ENCODE measurements at regions not wholly inside any gene's neighbourhood (a gene's known extent, or its start where the extent isn't known, plus 50 kb on each side); places are given as distances from the start of the nearest gene placed in this dataset.
"Not testable (repeated sequence)": the region's sequence is repeated elsewhere in the genome, so short reads cannot be mapped to it uniquely, and the experiment has no call there.

DNA sequence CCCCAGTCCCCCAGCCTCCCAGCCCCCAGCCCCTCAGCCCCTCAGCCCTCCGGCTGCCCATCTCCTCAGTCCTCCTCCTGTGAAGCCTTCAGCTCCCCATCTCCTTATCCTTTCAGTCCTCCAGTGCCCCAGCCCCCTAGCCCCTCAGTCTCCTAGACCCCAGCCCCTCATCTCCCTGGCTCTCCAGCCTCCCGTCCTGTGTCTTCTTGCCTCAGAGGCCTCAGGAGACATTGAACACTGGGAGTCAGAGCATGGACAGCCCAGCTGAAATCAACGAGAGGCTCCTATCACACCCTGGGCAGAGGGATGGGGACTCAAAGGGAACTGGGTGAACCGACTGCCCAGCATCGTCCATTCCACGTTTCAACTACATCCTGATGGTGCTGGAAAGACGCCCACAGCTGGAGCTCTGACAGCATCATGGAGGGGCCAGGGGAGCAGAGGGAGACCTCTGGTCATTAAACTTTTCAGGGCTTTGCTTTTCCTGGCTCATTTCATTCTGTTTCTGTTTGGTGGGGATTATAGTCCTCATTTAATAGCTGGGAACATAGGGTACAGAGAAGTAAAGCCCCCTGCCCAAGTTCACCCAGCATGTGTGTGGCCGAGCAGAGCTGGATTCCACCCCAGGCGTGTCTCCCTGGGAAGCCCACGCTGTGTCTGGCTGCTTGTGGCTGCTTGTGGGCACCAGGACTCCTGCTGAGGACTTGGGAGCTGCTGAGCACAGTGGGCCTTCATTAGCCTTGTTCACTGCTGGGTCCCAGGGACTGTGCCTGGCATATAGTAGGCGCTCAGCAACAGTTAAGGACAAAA lies 396.7 kb downstream of the PTPRU start:
- no peak for DNase-seq

DNA sequence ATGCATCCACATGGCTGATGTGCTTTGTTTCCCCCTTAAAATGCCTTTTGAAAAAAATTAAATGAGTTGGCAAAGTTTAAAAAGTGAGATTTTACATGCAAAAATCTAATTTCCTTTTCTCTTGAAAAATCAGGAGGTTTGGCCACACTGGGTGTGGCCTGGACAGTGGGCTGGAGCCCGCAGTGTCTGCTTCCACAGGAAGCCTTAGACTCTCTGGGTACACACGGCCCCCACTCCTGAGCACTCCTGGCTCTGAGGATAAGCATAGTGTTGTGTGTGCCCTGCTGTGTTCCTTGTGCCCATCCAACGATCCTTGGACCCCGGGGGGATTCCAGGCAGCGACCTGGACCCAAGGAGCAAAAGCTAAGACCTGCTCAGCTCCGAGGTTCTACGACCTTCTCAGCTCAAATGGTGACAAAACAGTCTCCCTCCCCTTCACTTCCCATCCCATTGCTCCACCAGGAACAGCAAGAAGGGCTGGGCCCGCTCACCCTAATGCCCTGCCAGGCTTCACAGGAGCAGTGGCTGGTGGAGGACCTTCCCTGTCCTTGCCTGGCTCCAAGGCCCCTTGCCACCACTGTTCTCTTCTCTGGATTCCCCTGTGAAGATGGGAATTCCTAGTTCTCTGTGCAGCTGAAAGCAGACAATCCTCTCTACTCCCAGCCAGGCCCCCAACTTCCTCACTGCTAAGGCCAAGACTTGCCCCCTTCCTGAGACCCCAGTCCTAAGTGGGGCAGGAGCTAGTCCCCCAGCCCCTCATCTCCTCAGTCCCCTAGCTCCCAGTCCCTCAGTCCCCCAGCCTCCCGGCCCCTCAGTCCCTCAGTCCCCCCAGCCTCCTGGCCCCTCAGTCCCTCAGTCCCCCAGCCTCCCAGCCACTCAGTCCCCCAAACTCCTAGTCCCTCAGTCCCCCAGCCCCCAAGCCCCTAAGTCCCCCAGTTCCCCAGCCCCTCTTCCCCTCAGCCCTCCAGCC lies 395.8 kb downstream of the PTPRU start:
- no peak for DNase-seq

DNA sequence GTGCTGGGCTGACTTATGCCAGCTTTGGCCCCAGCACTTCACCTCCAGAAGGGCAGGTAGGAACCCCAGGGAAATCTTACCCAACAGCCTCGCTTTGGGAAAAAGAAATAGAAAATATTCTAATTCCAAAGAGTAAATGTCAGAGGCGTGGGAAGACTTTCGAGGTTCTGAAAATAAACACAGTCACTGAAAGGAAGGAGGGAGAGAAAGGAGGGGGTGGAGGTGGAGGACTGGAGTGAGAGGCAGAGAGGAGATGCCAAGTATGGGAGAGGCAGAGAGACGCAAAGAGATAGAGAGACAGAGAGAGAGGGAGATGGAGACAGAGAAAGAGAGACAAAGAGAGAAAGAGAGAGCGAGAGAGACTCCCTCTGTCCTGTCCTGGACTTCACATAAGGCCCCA lies 395.0 kb downstream of the PTPRU start:
- no peak for DNase-seq

DNA sequence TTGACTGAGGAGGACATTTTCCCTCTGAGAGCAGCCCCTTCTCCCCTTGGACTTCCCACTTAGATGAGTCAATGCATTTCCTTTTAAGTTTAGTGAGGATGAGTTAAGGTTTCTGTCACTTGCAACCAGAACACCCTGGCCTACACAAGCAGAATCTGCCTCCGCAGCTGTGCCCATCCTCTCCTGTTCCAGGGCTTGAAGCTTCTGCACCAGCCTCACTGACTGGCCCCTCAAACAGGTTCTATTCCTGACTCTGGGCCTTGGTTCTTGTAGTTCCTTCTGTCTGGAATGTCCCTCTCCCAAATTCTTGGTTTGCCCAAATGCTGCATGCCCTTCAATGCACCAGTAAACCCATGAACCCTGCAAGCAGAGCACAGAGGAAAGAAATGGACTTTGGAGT lies 394.4 kb downstream of the PTPRU start:
- no peak for DNase-seq

DNA sequence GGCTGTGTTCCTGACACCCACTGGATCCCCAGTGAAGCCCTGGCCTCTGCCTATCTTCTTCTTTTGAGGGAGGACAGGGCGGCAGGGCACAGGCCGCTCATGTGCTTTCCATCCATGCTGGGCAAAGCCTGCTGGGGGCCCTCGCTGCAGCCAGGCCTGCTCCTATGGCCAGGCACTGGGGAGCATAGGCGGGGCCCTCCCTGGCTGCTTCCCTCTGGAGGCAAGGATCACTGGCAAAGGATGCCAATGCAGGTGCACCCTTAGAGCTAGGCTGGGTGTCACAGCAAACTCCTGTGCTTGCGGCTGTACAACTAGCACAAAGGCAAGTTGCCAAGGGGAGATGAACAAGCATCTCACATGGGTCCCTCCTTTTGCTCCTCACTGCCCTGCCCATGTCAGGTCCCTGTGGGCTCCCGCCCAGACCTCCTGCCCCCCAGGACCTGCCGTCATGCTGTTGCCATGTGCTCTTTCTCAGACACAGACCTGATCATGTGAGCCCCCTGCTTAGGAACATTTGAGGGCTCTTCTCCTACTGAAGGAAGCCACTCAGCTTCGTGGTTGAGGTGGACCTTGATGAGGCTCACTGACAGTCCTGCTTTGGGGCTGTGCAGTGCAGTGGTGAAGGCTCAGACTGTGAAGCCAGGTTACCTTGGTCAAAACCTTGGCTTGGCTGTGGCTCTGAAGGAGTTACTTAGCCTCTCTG lies 393.6 kb downstream of the PTPRU start:
- DNase-seq, result no peak

DNA sequence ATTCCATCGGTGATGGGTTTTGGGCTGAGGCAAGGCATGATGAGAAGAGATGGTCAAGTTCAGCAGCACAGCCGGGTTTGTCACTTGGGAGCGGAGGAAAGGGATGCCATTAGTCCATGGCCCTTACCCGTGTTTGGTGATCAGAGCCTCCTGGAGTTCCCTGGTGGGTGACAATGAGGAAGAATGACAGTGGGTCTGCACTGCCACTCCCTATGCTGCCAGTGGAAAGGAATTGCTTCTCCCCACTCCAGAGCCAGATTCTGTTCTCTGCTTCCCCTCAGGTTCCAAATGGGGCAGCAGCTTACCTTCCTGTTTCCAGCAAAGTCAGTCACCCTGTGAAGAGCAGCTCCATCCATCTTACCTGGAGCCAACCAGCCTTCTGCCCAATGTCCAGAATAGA lies 393.1 kb downstream of the PTPRU start:
- no peak for DNase-seq

DNA sequence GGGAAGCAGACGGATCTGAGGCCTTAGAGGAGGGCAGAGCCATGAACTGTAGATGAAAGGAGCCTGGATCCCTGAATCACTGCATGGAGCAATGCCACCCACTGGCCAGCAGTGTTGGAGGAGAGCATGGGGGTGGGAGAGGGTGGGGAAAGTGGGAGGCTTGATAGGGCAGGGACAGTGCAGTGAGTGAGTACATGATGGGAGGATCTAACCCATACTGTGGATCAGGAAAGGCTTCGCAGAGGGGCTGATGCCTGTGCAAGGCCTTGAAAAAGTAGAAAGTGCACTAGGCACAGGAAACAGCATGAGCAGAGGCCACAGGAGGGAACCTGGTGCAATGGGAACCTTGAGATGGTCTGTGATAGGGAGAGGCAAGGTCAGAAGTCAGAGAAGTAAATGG lies 391.9 kb downstream of the PTPRU start:
- DNase-seq, result no peak

DNA sequence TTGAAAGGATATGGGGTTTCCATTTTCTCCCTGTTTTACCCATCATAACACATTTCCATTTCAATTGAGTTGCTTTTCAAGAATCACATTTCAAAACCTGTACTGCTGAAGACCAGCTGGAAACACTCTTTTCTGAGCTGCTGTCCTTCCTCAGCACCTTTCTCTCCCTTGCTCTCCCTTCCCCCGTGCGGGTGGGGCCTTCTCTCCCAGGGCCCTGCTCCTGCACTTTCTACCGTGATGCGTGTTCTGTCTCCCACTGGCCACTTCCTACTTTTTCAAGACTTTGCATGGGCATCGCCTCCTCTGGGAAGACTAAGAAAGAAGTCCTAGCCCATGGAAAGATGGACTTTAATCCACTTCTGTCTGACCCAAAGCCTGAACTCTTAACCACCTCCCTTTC lies 390.4 kb downstream of the PTPRU start:
- no peak for DNase-seq

DNA sequence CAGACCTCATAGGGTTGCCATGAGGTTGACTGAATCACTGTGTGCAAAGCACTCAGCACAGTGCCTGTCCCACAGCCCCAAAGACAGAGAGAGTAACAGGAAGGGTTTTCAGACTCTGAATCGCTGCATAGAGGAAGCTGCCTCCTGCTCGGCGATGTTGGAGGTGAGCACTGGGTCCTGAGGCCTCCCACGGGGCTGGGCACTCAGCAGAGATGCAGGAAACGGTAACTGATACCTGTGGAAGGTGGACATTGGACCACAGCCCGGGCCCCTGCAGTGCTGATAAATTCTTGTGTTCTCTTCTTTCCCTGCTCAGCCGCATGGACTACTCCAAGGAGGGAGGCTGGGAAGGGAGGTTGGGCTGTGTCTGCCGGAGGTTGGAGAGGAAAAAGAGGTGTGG lies 389.7 kb downstream of the PTPRU start:
- no peak for DNase-seq

DNA sequence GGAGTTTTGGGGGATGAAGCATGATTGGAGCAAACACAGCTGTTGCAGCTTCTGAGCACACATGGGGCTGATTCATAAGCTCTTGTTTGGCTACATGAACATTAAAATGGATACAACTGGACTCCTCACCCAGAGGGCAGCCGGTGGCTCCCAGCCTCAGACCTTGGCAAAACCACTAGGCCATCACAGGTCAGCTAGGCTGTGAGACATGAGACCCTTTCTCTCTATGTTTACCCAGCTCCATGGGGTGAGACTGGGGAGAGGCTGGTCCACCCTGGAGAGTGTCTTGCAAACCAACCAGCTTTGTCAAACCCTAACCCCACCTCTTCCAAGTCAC lies 388.7 kb downstream of the PTPRU start:
- no peak for DNase-seq

DNA sequence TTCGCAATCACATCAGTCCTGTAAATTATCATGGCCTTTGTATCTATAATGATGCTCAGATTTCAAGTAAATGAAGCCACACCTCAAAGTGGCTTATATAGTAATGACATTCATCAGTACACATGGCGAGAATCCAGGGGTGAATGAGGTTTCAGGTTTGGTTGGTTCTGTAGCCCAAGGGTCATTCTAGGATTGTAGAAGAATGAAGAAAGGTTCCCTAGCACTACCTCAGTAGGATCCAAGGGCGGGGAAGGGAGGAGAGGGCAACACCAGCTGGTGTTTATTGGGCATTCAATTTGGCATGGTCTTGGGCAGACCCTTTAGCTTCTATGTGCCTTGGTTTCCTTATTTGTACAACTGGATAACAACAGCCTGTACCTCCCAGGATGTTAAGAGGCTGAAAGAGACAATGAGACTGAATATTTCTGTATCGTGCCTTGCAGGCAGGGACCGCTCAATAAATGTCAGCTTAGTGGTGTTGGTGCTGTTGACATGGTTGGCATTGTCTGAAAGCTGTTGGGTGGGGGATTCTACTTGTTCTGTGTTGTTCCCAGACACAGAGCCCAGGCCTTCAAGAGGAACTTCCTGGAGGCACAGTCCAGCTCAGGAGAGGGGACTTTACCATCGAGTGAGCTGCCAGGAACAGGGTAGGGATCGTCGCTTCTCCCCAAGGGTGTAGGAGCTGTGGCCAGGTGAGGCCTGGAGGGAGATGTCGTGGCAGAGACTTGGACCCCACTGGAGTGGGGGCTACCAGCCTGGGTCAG lies 388.2 kb downstream of the PTPRU start:
- no peak for DNase-seq

DNA sequence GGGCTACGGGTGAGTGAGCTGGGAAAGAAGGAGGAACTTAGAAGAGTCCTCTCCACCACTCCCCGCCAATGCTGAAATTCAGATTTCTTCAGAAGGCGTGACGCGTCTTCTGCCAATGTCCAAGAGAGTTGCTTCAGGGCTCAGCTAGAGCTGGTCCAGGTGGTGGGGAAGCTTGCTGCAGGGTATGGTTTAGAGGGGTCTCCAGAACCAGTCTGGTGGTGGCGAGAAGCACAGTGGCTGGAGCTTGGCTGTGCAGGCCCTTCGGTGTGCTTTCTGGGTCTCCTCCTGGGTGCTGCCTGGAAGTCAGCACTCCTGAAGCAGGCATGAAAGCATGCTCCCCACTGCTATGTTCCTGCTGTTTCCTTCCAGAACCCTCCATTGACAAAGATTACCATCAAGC lies 387.2 kb downstream of the PTPRU start:
- no peak for DNase-seq

DNA sequence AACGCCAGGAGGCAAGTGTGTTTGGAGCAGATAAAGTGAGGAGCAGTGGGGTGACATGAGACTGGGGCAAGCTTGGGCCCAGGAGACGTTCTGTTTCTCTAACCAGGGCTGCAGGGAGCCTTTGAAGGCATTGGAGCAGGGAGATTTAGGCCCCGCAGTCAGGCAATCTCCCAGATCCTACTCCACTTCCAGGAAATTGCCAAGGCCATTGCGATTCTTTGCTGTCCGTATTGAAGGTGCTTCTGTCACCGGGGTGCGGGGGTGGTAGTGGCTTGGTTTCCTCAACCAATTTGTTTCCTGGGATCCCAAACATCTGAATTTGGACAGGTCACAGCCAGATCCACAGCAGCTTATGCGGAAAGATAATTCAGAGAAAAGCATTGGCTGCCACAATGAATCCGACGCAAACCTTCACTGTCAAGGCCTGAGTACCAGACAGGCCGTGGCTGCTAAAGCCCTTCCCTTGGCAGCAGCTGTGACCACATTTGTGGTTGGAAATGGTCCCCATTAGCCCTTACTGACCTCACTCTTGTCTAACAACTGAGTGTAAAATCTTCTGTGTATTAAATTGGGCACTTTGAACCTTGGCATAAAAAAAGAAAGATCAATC lies 385.6 kb downstream of the PTPRU start:
- no peak for DNase-seq

DNA sequence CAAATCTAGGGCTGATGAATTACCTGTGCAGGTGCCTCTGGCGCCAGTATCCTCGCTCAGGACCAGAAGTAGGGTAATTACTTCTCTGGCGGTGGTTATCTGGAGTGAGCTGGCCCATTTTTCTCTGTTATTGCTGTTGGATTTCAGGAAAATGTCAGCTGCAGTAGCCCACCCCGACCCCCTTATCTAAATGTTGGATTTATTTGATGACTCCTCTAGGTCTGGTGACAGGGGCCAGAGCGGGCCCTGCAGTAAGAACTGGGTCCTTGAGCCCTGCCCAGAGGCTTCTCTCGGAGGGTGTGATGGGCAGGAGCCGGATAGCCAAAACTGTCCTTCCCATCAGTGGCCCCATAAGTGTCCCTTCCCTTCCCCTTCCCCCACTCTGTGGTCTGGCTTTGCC lies 384.3 kb downstream of the PTPRU start:
- no peak for DNase-seq

DNA sequence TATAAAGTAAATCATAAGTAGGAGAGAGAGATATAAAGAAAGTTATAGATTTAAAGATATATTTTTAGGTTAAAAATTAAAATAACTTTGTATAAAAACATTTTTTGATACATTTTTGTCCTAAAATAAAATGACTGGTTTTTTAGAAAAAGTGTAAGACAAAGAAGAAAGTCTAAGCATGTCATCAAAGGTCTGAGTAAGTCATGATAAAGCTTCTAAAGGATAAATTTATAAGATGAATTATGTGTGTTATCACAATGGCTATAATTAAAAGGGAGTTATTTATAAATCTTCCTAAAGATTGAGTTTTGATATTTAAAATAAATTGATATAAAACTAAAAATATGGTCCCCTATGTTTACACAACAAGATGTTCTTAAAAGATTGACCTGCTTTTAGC lies 370.9 kb downstream of the PTPRU start:
- no peak for DNase-seq

DNA sequence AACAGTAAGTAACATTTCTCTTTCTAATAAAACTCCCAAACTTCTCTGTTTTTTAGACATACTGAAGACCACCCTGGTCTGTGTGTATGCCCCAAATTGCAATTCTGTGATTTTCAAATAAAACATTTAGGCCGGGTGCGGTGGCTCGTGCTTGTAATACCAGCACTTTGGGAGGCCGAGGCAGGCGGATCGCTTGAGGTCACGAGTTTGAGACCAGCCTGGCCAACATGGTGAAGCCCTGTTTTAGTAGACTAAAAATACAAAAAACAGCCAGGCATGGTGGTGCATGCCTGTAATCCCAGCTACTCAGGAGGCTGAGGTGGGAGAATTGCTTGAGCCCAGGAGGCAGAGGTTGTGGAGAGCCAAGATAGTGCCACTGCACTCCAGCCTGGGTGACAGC lies 368.5 kb downstream of the PTPRU start:
- DNase-seq, result not testable (repeated sequence)

DNA sequence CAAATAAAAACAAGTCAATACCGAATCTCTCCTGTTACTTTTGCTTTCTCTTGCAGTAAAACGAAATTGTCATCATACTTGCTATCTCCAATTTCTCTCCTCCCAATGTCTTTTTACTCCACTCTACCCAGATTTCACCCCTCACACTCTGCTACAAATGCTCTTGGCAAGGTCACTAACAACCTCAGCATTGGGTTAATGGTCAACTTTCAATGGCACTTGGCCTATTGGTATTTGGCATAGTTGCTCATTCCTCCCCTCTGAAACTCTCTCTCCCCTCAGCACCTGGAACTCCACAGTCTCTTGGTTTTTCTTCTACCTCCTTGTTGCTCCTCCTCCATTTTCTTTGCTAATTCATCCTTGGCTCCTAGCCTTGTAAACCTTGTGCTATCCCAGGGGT lies 367.3 kb downstream of the PTPRU start:
- no peak for DNase-seq

DNA sequence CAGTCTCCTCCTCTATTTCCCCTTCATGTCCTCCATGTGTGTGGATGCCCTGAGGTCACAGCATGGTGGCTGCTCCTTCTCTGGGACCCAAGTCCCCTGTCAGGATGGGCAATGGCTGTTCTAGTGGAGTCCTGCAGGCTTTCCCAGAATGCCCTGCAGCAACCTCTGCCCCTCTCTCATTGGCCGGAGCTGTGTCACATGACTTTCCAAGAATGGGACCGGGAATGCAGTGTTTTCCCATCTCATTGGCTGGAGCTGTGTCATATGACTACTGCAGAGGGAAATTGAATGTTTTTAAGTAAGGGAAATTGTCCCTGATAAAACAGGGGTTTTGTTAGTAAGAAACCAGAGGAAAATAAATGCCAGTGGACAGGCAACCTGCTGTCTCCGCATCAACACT lies 365.9 kb downstream of the PTPRU start:
- no peak for DNase-seq

DNA sequence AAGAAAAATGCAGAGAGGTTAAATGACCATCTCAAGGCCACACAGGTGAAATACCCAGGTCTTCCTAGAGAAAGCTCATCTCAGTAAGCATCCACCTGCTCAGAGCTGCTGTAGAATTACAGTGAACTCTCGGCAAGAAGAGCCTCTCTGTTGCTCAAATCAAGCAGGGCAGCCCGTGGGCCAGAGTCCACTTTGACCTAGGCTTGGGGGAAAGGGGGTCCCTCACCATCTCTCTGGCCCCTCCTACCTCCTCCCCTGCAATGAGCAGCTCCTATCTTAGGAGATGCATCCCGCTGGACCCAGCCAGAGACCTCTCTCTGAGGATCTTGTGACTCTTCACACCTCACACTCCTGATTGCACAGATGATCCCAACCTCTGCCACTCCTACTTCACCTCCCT lies 364.7 kb downstream of the PTPRU start:
- no peak for DNase-seq

DNA sequence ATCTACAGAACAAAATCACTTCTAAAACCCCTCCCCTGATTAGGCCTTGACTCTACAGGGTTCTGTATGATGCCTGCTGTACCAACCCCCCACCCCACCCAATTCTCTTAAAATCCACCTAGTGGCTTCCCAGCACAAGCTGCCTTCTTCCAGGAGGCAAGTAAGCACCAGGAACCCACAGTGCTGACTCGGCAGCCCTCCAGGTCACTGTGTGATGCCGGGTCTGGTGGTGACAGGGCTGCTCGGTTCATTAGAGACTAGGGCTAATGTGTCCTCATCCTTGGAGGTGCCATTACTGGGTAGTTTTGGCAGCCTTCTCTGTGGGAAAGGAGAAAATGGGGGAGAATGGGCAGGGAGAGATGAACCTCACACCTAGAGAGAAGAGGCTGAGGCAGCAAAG lies 363.5 kb downstream of the PTPRU start:
- DNase-seq, result no peak

DNA sequence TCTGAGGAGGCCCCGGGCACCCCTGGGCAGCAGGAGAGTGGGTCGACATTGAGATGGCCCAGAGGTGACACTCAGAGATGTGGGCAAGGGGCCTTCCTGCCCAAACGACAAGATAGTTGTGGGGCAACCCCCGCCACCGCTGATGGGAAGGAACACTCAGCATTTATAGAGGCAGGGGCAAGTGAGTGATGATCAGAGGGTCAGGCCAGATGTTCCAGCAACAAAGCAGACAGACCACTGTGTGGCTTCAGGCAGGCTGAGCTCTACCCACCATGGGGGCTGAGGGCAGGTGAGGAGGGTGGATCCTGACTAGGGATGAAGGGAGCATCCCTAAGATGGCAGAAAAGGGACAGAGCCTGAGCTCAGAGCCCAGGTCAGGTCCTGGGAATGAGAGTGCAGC lies 362.7 kb downstream of the PTPRU start:
- DNase-seq, result no peak

DNA sequence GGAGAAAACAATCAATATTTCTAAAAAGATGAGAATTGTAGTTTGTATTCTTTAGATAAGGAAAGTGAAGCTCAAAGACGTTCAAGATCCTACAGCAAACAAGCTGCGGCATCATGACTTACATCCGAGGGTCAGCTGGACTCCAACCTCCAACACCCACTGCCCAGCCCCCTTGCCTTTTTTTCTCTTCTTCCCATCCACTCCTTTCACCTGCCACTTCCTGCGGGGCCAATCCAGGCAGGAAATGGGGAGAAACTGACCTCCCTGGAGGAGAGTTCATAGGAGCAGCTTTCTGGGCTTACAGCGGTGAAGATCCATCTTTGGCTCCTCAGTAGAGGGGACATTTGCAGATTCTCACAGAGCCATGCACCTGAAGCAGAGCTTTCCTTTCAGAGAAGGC lies 361.5 kb downstream of the PTPRU start:
- no peak for DNase-seq
